HG03280 (cell line): ENCODE measurements at regions not wholly inside any gene's neighbourhood (a gene's known extent, or its start where the extent isn't known, plus 50 kb on each side); places are given as distances from the start of the nearest gene placed in this dataset.

ENCODE experiments used
- ATAC-seq: cut with Tn5 transposase; IDR thresholded peaks from one replicate; pipeline ENCODE4 v1.9.1; 2021; ENCODE audit warnings: mild to moderate bottlenecking, moderate library complexity; ENCODE audit not compliant: unreplicated experiment

GRCh38 chr4:23276076-23276475 is 583.3 kb downstream of the GBA3 start:
- ATAC-seq = no peak

- ATAC-seq = no peak
These were observed 576.8 kb downstream of the GBA3 start for GRCh38 chr4:23269566-23269965.

GRCh38 chr4:23268072-23268771 is 575.5 kb downstream of the GBA3 start:
- no peak for ATAC-seq

- no peak for ATAC-seq
These were observed 573.7 kb downstream of the GBA3 start for GRCh38 chr4:23266401-23266800.

GRCh38 chr4:23260511-23260910 is 567.8 kb downstream of the GBA3 start:
- no peak for ATAC-seq

- ATAC-seq = no peak
These were observed 552.6 kb downstream of the GBA3 start for GRCh38 chr4:23245203-23245832.

GRCh38 chr4:23242962-23243361 is 550.2 kb downstream of the GBA3 start:
- no peak for ATAC-seq

- ATAC-seq = no peak
These were observed 548.7 kb downstream of the GBA3 start for GRCh38 chr4:23241408-23241807.

- ATAC-seq = no peak
These were observed 546.1 kb downstream of the GBA3 start for GRCh38 chr4:23238848-23239247.

GRCh38 chr4:23237771-23238170 is 545.0 kb downstream of the GBA3 start:
- no peak for ATAC-seq

- ATAC-seq = no peak
These were observed 543.1 kb downstream of the GBA3 start for GRCh38 chr4:23235628-23236390.

GRCh38 chr4:23234716-23235115 is 542.0 kb downstream of the GBA3 start:
- no peak for ATAC-seq

- ATAC-seq = no peak
These were observed 541.3 kb downstream of the GBA3 start for GRCh38 chr4:23234018-23234417.

GRCh38 chr4:23233596-23233995 is 540.9 kb downstream of the GBA3 start:
- ATAC-seq = no peak

GRCh38 chr4:23232987-23233386 is 540.2 kb downstream of the GBA3 start:
- no peak for ATAC-seq

GRCh38 chr4:23225564-23225963 is 532.8 kb downstream of the GBA3 start:
- no peak for ATAC-seq

GRCh38 chr4:23224684-23225420 is 532.1 kb downstream of the GBA3 start:
- ATAC-seq = no peak

GRCh38 chr4:23220911-23221310 is 528.2 kb downstream of the GBA3 start:
- ATAC-seq = no peak

GRCh38 chr4:23219779-23220408 is 527.2 kb downstream of the GBA3 start:
- ATAC-seq = no peak

GRCh38 chr4:23213198-23213597 is 520.5 kb downstream of the GBA3 start:
- ATAC-seq = no peak

GRCh38 chr4:23212558-23212957 is 519.8 kb downstream of the GBA3 start:
- ATAC-seq = no peak
